Right atrium auricular region (tissue), 2 donors: ENCODE measurements at regions not wholly inside any gene's neighbourhood (a gene's known extent, or its start where the extent isn't known, plus 50 kb on each side); places are given as distances from the start of the nearest gene placed in this dataset.

Source experiments
- DNase-seq: peaks from one replicate; pipeline ENCODE4 v3.0.0-alpha.2; 2019; ENCODE audit warnings: low spot score
- H3K27ac ChIP-seq, 2 donors: fragments of 200-600 bp; sonication (generic); 1 replicate in 1 of 2; 2 replicates in 1 of 2; pipeline ENCODE4 v1.5.1; 2016 to 2019
- H3K27me3 ChIP-seq, 2 donors: fragments of 200-600 bp; sonication (generic); one replicate each; pipeline versions ENCODE4 v1.5.1 to v1.6.0; 2017 to 2019
- H3K36me3 ChIP-seq: fragments of 200-600 bp; sonication (generic); one replicate; pipeline ENCODE4 v1.5.1; 2016
- H3K4me1 ChIP-seq, 2 donors: fragments of 200-600 bp; sonication (generic); one replicate each; pipeline versions ENCODE4 v1.5.1 to v1.6.0; 2017 to 2019
- H3K4me3 ChIP-seq, 2 donors: fragments of 200-600 bp; sonication (generic); 1 replicate in 1 of 2; 2 replicates in 1 of 2; pipeline ENCODE4 v1.5.1; 2017 to 2019; ENCODE audit warnings: mild to moderate bottlenecking in 1 of 2, moderate library complexity in 1 of 2
- H3K9me3 ChIP-seq, 2 donors: fragments of 200-600 bp; sonication (generic); one replicate each; pipeline ENCODE4 v1.5.1; 2019
- CTCF ChIP-seq, 2 donors: fragments of 200-600 bp; sonication (generic); IDR thresholded peaks; one replicate each; pipeline ENCODE4 v1.5.1; 2019; ENCODE audit warnings: antibody characterized with exemption in 2 of 2

DNA sequence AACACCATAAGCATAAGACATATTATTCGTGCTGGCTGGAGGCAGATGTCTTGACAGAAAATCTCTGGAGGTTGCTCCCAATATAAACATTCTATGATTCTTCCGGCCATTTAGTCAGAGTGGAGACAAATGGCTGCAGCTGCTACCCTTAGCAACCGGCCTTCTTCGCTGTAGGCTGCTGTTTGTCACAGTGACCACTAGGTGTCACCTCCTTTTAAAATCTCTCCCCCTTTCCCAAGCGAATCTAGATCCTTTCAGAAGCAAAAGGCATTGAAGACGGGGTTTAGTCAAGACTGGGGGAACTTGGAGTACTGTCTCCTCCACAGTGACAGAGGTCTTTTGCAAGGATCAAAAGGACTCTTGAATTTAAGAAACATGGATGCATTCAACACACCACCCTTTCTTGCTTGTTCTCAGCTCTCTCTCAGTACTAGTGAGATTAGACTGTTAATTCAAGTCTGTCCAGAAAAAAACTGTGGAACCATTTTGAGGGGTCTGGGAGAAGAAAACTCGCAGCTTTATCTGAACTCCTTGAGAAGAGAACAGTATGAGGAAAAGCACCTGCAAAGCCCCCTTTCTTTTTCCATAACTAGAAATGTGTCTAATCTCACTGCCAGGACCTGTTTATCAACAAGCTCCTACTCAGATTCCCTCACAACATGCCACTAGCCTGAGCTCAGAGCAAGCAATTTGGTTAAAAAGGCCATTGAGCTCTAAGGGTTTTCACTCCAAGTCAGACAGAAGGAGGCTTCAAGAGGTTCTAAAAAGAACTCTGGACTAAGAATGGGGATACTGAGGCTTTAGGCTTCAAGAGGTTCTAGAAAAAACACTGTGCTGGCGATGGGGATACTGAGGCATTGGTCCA lies 408.3 kb upstream of the PLXNA2 start:
- peak; percentile 69 for DNase-seq
- H3K4me3 ChIP-seq: no peak overlapping the region
- peak; percentile 65 to 92 for TF ChIP-seq CTCF (IDR thresholded peaks at IDR 0.05)
- H3K4me1 ChIP-seq: peaks cover 0 to 8% of the 10 kb centered on the region in 2 donors
- no peak overlapping the region for H3K27ac ChIP-seq
- no peaks in the 10 kb centered on the region for H3K36me3 ChIP-seq
- H3K27me3 ChIP-seq: no peaks in the 10 kb centered on the region
- H3K9me3 ChIP-seq: no peaks in the 10 kb centered on the region

DNA sequence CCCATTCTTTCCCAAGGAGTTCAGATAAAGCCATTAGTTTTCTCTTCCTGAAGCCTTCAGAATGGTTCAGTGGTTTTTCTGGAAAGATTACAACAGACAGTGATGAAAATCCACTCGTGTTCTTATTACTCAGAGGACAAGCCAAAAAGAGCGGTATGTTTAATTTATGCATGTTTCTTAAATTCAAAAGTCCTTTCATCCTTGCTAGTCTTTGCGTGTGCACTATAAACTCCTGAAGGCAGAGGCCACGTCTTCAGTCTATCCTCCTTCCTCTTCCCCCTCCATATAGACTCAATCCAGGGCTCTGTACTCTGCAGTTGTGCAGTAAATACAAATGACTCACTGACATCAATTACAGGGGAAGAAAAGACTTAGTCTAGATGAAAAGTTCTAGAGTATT lies 409.2 kb upstream of the PLXNA2 start:
- Histone ChIP-seq H3K27ac (no peak overlapping the region), H3K4me1 (peaks cover 0 to 8% of the 10 kb centered on the region in 2 donors), H3K9me3 (no peaks in the 10 kb centered on the region), H3K36me3 (no peaks in the 10 kb centered on the region), H3K27me3 (no peaks in the 10 kb centered on the region), H3K4me3 (no peak overlapping the region)
- TF ChIP-seq CTCF (IDR thresholded peaks at IDR 0.05): no peak
- no peak for DNase-seq

DNA sequence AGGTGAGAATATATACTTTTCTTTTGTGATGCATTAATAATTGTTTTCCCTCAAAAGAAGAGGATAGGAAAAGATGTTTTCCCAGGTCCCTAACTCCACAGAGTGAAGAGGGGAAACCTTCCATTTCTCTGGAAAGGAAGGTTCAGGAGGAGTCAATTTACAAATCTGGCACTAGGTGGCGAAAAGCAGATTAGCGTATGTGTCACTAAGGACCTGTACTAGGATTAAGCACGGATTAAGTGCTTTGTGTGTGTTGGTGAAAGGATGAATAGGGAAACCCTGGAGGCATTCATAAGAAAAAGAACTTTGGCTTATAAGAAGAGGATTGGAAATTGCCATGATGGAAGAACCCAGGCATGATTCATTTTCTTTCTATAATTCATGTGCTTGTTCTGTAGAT lies 410.1 kb upstream of the PLXNA2 start:
- Histone ChIP-seq H3K4me3 (no peak overlapping the region), H3K36me3 (no peaks in the 10 kb centered on the region), H3K4me1 (peaks cover 0 to 8% of the 10 kb centered on the region in 2 donors), H3K27ac (no peak overlapping the region), H3K27me3 (no peaks in the 10 kb centered on the region), H3K9me3 (no peaks in the 10 kb centered on the region)
- no peak for DNase-seq
- TF ChIP-seq CTCF (IDR thresholded peaks at IDR 0.05): peak in 1 of 2 donors; percentile 26

GRCh38 chr1:208665936-208666335 lies 421.8 kb upstream of the PLXNA2 start:
- H3K4me1 ChIP-seq: no peaks in the 10 kb centered on the region
- H3K27ac ChIP-seq: no peak overlapping the region
- no peak overlapping the region for H3K4me3 ChIP-seq
- TF ChIP-seq CTCF (IDR thresholded peaks at IDR 0.05): no peak
- H3K36me3 ChIP-seq: no peaks in the 10 kb centered on the region
- no peak for DNase-seq
- H3K27me3 ChIP-seq: no peaks in the 10 kb centered on the region
- H3K9me3 ChIP-seq: no peaks in the 10 kb centered on the region

- no peaks in the 10 kb centered on the region for H3K4me1 ChIP-seq
- no peaks in the 10 kb centered on the region for H3K27me3 ChIP-seq
- H3K9me3 ChIP-seq: no peaks in the 10 kb centered on the region
- no peak for TF ChIP-seq CTCF (IDR thresholded peaks at IDR 0.05)
- no peak overlapping the region for H3K27ac ChIP-seq
- no peak overlapping the region for H3K4me3 ChIP-seq
- H3K36me3 ChIP-seq: no peaks in the 10 kb centered on the region
- DNase-seq: no peak
Measured at GRCh38 chr1:208668991-208669390, 424.8 kb upstream of the PLXNA2 start.

- no peak for DNase-seq
- no peak for TF ChIP-seq CTCF (IDR thresholded peaks at IDR 0.05)
- no peaks in the 10 kb centered on the region for H3K9me3 ChIP-seq
- H3K4me1 ChIP-seq: no peaks in the 10 kb centered on the region
- H3K36me3 ChIP-seq: no peaks in the 10 kb centered on the region
- H3K4me3 ChIP-seq: no peak overlapping the region
- H3K27ac ChIP-seq: no peak overlapping the region
- no peaks in the 10 kb centered on the region for H3K27me3 ChIP-seq
Measured at GRCh38 chr1:208670778-208671177, 426.6 kb upstream of the PLXNA2 start.
